ENCODE measurements at regions not wholly inside any gene's neighbourhood (a gene's known extent, or its start where the extent isn't known, plus 50 kb on each side); places are given as distances from the start of the nearest gene placed in this dataset.

DNA sequence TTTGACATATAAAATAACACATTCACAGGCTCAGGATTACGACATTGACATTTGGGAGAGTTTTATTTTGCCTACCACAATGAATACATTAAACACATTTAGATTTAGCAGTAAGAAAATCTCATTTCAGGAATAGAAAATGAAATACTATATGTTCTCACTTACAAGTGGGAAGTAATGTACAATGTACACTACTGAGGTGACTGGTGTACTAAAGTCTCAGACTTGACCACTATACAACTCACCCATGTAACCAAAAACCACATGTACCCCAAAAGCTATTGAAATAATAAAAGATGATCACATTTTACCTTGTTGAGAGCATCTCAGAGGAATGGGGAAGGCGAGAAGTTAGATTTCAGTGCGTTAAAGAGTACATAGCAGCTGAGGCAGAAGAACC is 1202.4 kb upstream of the SEMA6A start:
- DNase-seq (ENCODE audit: low read depth) = no peak
- H3K4me3 ChIP-seq (ENCODE audit: low read length) = no peak overlapping the region
- TF ChIP-seq, protein P1, sequence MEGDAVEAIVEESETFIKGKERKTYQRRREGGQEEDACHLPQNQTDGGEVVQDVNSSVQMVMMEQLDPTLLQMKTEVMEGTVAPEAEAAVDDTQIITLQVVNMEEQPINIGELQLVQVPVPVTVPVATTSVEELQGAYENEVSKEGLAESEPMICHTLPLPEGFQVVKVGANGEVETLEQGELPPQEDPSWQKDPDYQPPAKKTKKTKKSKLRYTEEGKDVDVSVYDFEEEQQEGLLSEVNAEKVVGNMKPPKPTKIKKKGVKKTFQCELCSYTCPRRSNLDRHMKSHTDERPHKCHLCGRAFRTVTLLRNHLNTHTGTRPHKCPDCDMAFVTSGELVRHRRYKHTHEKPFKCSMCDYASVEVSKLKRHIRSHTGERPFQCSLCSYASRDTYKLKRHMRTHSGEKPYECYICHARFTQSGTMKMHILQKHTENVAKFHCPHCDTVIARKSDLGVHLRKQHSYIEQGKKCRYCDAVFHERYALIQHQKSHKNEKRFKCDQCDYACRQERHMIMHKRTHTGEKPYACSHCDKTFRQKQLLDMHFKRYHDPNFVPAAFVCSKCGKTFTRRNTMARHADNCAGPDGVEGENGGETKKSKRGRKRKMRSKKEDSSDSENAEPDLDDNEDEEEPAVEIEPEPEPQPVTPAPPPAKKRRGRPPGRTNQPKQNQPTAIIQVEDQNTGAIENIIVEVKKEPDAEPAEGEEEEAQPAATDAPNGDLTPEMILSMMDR (conservative IDR thresholded peaks at IDR 0.05; ENCODE audit: low read depth, low read length) = no peak

DNA sequence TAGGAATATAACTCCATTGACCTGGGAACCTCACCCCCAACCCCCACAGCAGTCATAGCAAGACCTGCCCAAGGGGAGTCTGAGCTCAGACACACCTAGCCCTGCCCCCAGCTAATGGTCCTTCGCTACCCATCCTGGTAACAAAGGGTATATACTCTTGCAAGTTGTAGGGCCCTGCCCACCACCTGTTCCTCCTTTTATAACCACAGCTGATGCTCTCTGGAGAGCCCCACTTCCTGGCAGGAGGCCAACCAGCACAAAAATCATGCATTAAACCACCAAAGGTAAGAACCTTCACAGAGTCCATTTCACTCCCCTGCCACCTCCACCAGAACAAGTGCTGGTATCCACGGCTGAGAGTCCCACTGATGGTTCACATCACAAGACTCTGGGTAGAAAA is 1195.3 kb upstream of the SEMA6A start:
- DNase-seq (ENCODE audit: low read depth) = no peak
- no peak overlapping the region for H3K4me3 ChIP-seq (ENCODE audit: low read length)
- TF ChIP-seq, protein P1 (conservative IDR thresholded peaks at IDR 0.05; ENCODE audit: low read depth, low read length) = no peak

GRCh38 chr5:117763271-117763670 is 1188.6 kb upstream of the SEMA6A start:
- no peak overlapping the region for H3K4me3 ChIP-seq (ENCODE audit: low read length)
- DNase-seq (ENCODE audit: low read depth) = no peak
- TF ChIP-seq, protein P1 (conservative IDR thresholded peaks at IDR 0.05; ENCODE audit: low read depth, low read length) = no peak

DNA sequence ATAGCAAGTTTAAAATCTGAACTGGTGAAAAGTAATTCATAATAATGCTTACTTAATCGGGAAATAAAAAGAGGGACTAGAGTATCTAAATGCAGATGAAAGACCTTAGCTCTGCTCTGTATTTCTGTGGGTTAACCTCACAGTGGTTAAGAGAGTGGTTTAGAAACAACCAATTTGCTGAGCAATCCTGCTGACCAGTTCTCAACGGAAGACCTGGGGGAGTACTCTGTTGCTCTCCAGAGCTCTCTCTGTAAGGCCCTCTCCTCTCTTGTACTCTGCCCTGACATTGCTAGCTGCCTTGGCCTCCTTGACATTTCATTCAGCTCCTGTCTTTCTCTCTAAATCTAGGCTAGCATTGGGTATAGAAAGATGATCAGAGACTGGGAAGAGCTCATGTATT is 1186.6 kb upstream of the SEMA6A start:
- no peak for DNase-seq (ENCODE audit: low read depth)
- TF ChIP-seq, protein P1 (conservative IDR thresholded peaks at IDR 0.05; ENCODE audit: low read depth, low read length) = no peak
- H3K4me3 ChIP-seq (ENCODE audit: low read length) = no peak overlapping the region

GRCh38 chr5:117759849-117760499 is 1185.4 kb upstream of the SEMA6A start:
- H3K4me3 ChIP-seq (ENCODE audit: low read length) = no peak overlapping the region
- TF ChIP-seq, protein P1 (conservative IDR thresholded peaks at IDR 0.05; ENCODE audit: low read depth, low read length) = no peak
- DNase-seq (ENCODE audit: low read depth) = no peak

- H3K4me3 ChIP-seq (ENCODE audit: low read length) = no peak overlapping the region
- DNase-seq (ENCODE audit: low read depth) = no peak
- TF ChIP-seq, protein P1 (conservative IDR thresholded peaks at IDR 0.05; ENCODE audit: low read depth, low read length) = no peak
Measured at GRCh38 chr5:117752403-117752802, 1177.8 kb upstream of the SEMA6A start.

DNA sequence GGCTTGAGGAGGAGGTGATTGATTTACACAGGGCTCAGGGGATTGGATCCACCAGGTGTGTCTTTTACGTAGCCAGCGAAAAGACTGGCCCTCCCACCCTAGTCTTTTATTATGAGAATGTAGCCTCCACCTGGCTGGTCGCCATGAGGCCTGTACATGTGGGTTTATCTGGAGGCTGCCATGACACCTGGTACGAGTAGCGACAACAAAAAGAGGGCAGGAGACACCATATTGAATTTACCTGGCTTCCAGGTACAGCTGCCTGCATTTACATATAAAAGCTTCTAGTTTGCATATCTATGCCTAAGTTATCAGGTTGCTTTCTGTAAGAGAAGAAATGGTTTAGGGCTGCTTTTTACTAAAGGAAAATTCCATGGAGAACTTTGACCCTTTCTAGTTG is 1173.7 kb upstream of the SEMA6A start:
- TF ChIP-seq, protein P1 (conservative IDR thresholded peaks at IDR 0.05; ENCODE audit: low read depth, low read length) = no peak
- no peak overlapping the region for H3K4me3 ChIP-seq (ENCODE audit: low read length)
- DNase-seq (ENCODE audit: low read depth) = no peak
